ENCODE measurements at regions not wholly inside any gene's neighbourhood (a gene's known extent, or its start where the extent isn't known, plus 50 kb on each side); places are given as distances from the start of the nearest gene placed in this dataset.

DNA sequence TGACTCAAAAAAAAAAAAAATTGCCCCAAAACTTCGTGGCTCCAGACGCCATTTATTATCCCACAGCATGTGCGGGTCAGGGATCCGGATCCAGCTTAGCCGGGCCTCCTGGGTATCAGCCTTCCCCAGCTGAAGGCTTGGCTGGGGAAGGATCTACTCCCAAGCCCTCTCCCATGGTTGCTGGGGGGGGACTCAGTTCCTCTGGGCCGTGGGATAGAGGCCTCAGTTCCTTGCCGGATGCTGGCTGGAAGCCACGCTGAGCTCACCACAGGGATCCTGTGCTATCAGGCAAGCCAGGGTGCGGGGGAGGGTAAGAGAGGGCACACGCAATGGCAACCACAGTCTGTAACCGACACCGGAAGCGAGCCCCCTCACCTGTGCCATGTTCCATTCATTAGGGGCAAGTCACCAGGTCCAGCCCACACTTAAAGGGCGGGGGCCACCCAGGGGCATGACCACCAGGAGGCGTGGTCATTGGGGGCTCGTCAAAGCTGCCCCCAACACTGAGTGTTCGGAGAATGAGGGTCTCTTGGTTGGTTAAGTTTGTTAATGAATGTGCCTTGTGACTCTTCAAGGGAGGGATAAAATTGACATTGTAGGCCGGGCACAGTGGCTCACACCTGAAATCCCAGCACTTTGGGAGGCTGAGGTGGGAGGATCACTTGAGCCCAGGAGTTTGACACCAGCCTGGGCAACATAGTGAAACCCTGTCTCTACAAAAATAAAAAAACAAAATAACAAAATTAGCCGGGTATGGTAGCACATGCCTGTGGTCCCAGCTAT is 210.0 kb upstream of the GSE1 start:
- no peak overlapping the region for H3K4me3 ChIP-seq (ENCODE audit: low read depth, low read length)
- TF ChIP-seq, protein P1, sequence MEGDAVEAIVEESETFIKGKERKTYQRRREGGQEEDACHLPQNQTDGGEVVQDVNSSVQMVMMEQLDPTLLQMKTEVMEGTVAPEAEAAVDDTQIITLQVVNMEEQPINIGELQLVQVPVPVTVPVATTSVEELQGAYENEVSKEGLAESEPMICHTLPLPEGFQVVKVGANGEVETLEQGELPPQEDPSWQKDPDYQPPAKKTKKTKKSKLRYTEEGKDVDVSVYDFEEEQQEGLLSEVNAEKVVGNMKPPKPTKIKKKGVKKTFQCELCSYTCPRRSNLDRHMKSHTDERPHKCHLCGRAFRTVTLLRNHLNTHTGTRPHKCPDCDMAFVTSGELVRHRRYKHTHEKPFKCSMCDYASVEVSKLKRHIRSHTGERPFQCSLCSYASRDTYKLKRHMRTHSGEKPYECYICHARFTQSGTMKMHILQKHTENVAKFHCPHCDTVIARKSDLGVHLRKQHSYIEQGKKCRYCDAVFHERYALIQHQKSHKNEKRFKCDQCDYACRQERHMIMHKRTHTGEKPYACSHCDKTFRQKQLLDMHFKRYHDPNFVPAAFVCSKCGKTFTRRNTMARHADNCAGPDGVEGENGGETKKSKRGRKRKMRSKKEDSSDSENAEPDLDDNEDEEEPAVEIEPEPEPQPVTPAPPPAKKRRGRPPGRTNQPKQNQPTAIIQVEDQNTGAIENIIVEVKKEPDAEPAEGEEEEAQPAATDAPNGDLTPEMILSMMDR (IDR thresholded peaks at IDR 0.05; ENCODE audit: borderline replicate concordance, insufficient read depth, low read depth, low read length) = no peak

DNA sequence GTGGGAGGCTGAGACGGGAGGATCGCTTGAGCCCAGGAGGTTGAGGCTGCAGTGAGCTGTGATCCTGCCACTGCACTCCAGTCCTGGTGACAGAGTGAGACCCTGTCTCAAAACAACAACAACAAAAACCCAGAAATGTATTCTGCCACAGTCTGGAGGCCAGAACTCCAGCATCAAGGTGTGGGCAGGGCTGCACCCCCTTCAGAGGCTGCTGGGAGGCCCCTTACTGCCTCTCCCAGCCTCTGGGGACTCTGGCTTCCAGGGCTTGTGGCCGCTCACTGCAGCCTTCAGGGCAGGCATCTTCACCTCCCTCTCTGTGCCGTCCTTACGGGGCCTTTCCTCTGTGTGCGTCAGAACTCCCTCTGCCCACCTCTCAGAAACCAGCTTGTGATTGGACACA is 209.4 kb upstream of the GSE1 start:
- TF ChIP-seq, protein P1 (IDR thresholded peaks at IDR 0.05; ENCODE audit: borderline replicate concordance, insufficient read depth, low read depth, low read length) = no peak
- H3K4me3 ChIP-seq (ENCODE audit: low read depth, low read length) = no peak overlapping the region

DNA sequence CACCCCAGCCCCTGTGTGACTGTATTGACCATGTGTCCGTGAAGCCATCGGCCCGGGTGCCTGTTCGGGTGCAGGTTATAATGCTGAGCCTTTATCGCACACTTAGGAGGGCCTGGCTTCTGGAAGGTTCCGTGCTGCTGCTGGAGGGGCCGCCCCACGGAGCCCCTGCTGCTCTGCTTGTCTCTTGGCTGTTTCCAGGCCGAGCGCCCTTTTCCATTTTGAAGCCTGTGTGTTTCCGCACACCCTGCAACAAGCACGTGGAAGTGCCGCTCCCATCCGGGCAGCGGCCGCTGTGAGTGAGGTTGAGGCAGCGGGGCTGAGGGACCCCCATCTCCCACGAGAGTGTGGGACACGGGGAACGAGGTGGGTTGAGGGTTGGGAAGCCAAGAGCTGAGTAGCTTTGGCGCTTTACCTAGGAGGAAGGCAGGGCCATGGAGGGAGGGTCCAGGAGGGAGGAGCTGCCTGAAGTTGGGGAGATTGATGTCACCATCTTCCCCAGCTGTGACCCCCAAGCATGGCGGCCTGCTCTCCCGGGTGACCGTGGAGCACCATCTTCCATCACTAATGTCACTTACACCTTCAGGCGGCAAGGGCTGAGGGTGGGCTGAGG is 200.1 kb upstream of the GSE1 start:
- H3K4me3 ChIP-seq (ENCODE audit: low read depth, low read length) = no peak overlapping the region
- TF ChIP-seq, protein P1 (IDR thresholded peaks at IDR 0.05; ENCODE audit: borderline replicate concordance, insufficient read depth, low read depth, low read length) = no peak

DNA sequence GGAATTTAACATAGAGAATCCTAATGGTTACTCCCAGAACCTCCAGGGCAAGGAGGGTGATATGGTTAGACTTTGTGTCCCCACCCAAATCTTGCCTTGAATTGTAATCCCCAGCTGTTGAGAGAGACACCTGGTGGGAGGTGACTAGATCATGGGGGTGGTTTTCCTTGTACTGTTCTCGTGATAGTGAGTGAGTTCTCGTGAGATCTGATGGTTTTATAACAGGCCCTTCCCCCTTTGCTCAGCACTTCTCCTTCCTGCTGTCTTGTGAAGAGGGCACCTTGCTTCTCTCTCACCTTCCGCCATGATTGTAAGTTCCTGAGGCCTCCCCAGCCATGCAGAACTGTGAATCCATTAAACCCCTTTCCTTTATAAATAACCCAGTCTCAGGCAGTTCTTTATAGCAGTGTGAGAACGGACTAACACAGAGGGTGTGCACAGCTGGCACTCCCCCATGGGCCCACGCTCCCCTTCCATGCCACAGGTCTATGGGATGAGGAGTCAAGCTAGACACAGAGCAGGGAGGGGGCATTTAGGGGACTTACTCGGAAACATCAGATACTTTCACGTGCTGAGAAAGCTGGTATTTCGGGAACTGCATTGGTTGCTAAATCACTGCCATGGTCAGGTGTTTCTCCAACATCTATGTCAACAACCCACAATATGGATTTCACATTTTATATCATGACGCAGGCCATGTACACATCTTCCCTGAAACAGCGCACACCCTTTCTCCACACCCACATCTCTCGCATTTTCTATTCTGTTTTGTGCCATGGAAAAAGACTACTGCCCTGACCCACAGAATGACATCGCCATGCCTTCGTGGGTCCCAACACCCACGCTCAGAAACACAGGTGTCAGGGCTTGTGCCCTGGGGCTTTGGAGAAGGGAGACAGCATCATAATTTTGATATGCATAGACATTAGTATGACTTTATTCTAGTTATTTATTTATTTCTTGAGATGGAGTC is 199.1 kb upstream of the GSE1 start:
- H3K4me3 ChIP-seq (ENCODE audit: low read depth, low read length) = no peak overlapping the region
- TF ChIP-seq, protein P1 (IDR thresholded peaks at IDR 0.05; ENCODE audit: borderline replicate concordance, insufficient read depth, low read depth, low read length) = no peak

DNA sequence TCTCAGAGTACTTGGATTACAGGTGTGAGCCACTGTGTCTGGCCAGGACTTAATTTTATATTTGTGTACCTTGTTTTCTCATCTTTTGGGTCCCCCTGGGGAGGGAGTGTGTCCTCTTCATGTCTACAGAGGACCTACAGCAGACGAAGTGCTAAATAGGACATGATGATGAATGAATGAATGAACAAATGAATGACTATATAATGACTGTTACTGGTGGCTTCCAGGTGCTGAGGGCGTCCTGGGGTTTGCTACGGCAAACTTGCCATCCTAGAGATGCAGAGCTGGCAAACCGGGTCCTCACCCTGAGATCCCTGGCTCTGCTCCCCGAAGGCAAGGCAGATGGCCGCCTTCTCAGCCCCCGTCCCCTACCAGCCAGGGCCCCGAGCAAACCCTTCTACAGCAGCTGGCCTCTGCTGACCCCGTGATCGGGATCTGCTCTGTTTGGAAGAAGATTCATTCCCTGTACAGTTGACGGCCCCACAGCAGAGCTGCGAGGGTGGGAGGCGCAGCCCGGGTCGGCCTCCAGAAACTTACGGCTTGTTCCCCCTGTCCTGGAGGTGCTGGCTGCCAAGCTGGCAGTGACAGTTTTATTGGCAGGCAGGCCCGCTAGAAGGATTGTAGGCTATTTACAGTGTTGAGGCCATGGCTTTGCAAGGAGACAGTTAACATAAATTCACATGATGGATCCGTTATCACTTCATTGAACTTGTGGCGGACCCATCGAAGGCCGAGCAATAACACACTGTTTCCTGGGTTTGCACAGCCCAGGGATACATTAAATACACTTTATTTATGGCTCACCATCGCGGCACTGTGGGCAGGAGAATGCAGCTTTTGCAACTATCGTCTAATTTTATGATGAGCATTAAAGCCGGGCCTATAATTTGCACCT is 197.7 kb upstream of the GSE1 start:
- TF ChIP-seq, protein P1 (IDR thresholded peaks at IDR 0.05; ENCODE audit: borderline replicate concordance, insufficient read depth, low read depth, low read length) = no peak
- no peak overlapping the region for H3K4me3 ChIP-seq (ENCODE audit: low read depth, low read length)

Measured in GM12875 (cell line).